Tibial nerve (tissue), 4 donors: ENCODE measurements at regions not wholly inside any gene's neighbourhood (a gene's known extent, or its start where the extent isn't known, plus 50 kb on each side); places are given as distances from the start of the nearest gene placed in this dataset.
"Not testable (repeated sequence)": the region's sequence is repeated elsewhere in the genome, so short reads cannot be mapped to it uniquely, and the experiment has no call there.

ENCODE experiments used
- DNase-seq, 2 donors: peaks; one replicate each; pipeline ENCODE4 v3.0.0-alpha.2; 2019; ENCODE audit warnings: low spot score in 2 of 2
- H3K27ac ChIP-seq, 4 donors: fragments of 200-600 bp; sonication (generic) in 3 of 4; one replicate each; pipeline ENCODE4 v1.5.1; 2017 to 2019; ENCODE audit warnings: mild to moderate bottlenecking in 1 of 4
- H3K27me3 ChIP-seq, 2 donors: fragments of 200-600 bp; sonication (generic) in 1 of 2; one replicate each; pipeline versions ENCODE4 v1.5.1 to v1.6.0; 2017 to 2019
- H3K36me3 ChIP-seq, 3 donors: fragments of 200-600 bp; sonication (generic); one replicate each; pipeline ENCODE4 v1.5.1; 2018 to 2019
- H3K4me1 ChIP-seq, 4 donors: fragments of 200-600 bp; sonication (generic) in 3 of 4; one replicate each; pipeline ENCODE4 v1.5.1; 2017 to 2019
- H3K4me3 ChIP-seq, 4 donors: fragments of 200-600 bp; sonication (generic) in 3 of 4; one replicate each; pipeline ENCODE4 v1.5.1; 2017 to 2019; ENCODE audit warnings: mild to moderate bottlenecking in 1 of 4, moderate library complexity in 1 of 4
- H3K9me3 ChIP-seq, 4 donors: fragments of 200-600 bp; sonication (generic) in 3 of 4; one replicate each; pipeline ENCODE4 v1.5.1; 2017 to 2019
- CTCF ChIP-seq, 5 experiments: fragments of 200-600 bp in 3 of 5; fragments of 450-650 bp in 2 of 5; sonication (generic) in 3 of 5; IDR thresholded peaks; one replicate each; pipeline ENCODE4 v1.5.1; 2016 to 2019; ENCODE audit warnings: antibody characterized with exemption in 5 of 5, mild to moderate bottlenecking in 3 of 5, moderate library complexity in 2 of 5
- EP300 ChIP-seq, 2 donors: sonication (generic); formaldehyde crosslinking; IDR thresholded peaks; one replicate each; pipeline ENCODE4 v1.6.1; 2017; ENCODE audit warnings: antibody characterized with exemption in 2 of 2, mild to moderate bottlenecking in 1 of 2
- POLR2A ChIP-seq, 2 donors: fragments of 450-650 bp; IDR thresholded peaks; one replicate each; pipeline ENCODE4 v1.6.1; 2017; ENCODE audit warnings: antibody characterized with exemption in 2 of 2, mild to moderate bottlenecking in 2 of 2, moderate library complexity in 2 of 2
- WGBS, 2 donors: methylation state at CpG; one replicate each; pipeline ENCODE4 v1.1.5; 2018; 5-methylcytosine and 5-hydroxymethylcytosine counted together

DNA sequence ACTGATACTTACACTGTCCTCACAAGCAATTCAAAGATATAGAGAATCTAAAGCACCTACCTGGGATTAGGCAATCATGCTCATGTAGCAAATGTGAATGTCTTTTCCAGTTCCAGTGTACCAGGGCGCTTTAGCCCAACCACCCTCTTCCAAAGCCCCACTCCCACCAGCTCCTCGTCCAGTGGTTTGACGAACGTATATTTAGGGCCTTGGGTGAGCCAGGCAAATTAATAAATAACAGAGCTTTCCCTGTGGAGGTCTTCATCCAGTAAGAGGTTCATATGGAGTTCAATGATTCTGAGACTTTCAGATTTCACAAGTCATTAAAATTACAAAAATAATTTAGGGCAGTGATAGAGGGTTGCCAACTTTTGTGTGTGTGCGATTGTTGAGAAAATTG lies 162.3 kb upstream of the C2CD4B start:
- no peaks in the 10 kb centered on the region for H3K36me3 ChIP-seq
- no peak overlapping the region for H3K4me3 ChIP-seq
- peaks cover 0 to 5% (median 0%) of the 10 kb centered on the region in 4 donors for H3K4me1 ChIP-seq
- no peak for DNase-seq
- no peak overlapping the region for H3K27ac ChIP-seq
- WGBS, 2 donors = 66 to 83% methylated on average over 5 of the region's 5 CpGs
- TF ChIP-seq EP300 (IDR thresholded peaks at IDR 0.05) = no peak
- no peak for TF ChIP-seq CTCF (IDR thresholded peaks at IDR 0.05)
- no peak for TF ChIP-seq POLR2A (IDR thresholded peaks at IDR 0.05)
- H3K9me3 ChIP-seq = no peaks in the 10 kb centered on the region
- no peaks in the 10 kb centered on the region for H3K27me3 ChIP-seq

GRCh38 chr15:62332472-62332871 lies 167.4 kb upstream of the C2CD4B start:
- not testable (repeated sequence) for H3K4me1 ChIP-seq, H3K4me3 ChIP-seq, H3K9me3 ChIP-seq, H3K27ac ChIP-seq, H3K36me3 ChIP-seq, H3K27me3 ChIP-seq, DNase-seq
- no CpG with 5 or more reads among the region's 29 CpGs for WGBS, 2 donors

DNA sequence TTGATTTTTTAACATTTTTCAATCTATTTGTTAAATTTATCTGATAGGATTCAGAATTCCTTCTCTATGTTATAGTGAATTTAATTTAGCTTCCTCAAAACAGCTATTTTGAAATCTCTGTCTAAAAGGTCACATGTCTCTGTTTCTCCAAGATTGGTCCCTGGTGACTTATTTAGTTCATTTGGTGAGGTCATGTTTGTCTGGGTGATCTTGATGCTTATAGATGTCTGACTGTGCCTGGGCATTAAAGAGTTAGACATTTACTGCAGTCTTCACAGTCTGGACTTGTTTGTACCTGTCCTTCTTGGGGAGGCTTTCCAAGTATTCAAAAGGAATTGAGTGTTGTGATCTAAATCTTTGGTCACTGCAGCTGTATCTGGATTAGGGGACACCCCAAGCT lies 169.5 kb upstream of the C2CD4B start:
- TF ChIP-seq CTCF (IDR thresholded peaks at IDR 0.05) (no peak), POLR2A (IDR thresholded peaks at IDR 0.05) (no peak), EP300 (IDR thresholded peaks at IDR 0.05) (no peak)
- no peak overlapping the region for H3K27ac ChIP-seq

DNA sequence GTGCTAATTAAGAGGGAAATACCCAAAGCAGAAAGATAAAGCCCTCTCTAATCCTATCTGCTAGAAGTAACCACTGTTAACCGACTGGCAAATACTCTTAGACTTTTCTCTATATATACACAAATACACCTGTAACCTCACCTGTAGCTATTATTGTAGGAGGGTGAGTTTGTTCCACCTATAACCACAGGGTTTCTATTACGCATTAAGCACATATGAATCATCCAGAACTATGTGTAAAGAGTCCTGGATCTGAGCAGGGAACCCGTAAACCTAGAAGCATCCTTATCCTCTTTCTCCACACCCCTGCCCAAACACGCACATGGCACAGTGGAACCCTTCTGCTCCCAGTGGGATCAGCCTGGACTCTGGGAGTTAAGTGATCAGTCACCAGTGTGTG lies 172.8 kb upstream of the C2CD4B start:
- H3K4me3 ChIP-seq = no peak overlapping the region
- no peaks in the 10 kb centered on the region for H3K9me3 ChIP-seq
- TF ChIP-seq EP300 (IDR thresholded peaks at IDR 0.05) (no peak), CTCF (IDR thresholded peaks at IDR 0.05) (no peak), POLR2A (IDR thresholded peaks at IDR 0.05) (no peak)
- no peaks in the 10 kb centered on the region for H3K36me3 ChIP-seq
- WGBS, 2 donors = 84 to 93% methylated on average over 4 of the region's 4 CpGs
- H3K27me3 ChIP-seq = no peaks in the 10 kb centered on the region
- DNase-seq = no peak
- H3K4me1 ChIP-seq = no peaks in the 10 kb centered on the region
- H3K27ac ChIP-seq = no peak overlapping the region

More for the DNA sequence above, 169.5 kb upstream of the C2CD4B start:
- no peaks in the 10 kb centered on the region for H3K4me1 ChIP-seq
- no peak overlapping the region for H3K4me3 ChIP-seq
- H3K36me3 ChIP-seq = no peaks in the 10 kb centered on the region
- H3K27me3 ChIP-seq = no peaks in the 10 kb centered on the region
- no peaks in the 10 kb centered on the region for H3K9me3 ChIP-seq
- no peak for DNase-seq

DNA sequence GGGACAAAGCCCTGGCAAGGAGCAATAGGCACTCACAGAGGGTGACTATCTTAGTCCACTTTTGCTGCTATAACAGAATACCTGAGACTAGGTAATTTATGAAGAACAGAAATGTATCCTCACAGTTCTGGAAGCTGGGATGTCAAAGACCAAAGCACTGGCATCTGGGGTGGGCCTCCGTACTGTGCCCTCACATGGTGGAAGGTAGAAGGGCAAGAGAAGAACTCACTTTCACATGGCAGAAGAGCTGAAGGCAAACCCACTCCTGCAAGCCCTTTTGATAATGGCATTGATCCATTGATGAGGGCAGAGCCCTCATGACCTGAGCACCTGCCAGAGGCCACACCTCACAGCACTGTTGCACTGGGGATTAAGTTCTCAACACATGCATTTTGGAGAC lies 173.4 kb upstream of the C2CD4B start:
- no peak for TF ChIP-seq POLR2A (IDR thresholded peaks at IDR 0.05)
- TF ChIP-seq EP300 (IDR thresholded peaks at IDR 0.05) = no peak
- TF ChIP-seq CTCF (IDR thresholded peaks at IDR 0.05) = no peak
- Histone ChIP-seq H3K4me3 (no peak overlapping the region), H3K27ac (no peak overlapping the region), H3K27me3 (no peaks in the 10 kb centered on the region), H3K4me1 (no peaks in the 10 kb centered on the region), H3K9me3 (no peaks in the 10 kb centered on the region), H3K36me3 (no peaks in the 10 kb centered on the region)
- WGBS, 2 donors = 82 to 89% methylated on average over 1 of the region's 1 CpG
- DNase-seq = no peak

GRCh38 chr15:62342959-62343358 lies 177.9 kb upstream of the C2CD4B start:
- DNase-seq = no peak
- Histone ChIP-seq H3K4me3 (no peak overlapping the region), H3K4me1 (no peaks in the 10 kb centered on the region), H3K9me3 (no peaks in the 10 kb centered on the region), H3K36me3 (no peaks in the 10 kb centered on the region), H3K27ac (no peak overlapping the region), H3K27me3 (no peaks in the 10 kb centered on the region)
- 88 to 94% methylated on average over 4 to 7 of the region's 9 CpGs for WGBS, 2 donors
- TF ChIP-seq CTCF (IDR thresholded peaks at IDR 0.05) (no peak), POLR2A (IDR thresholded peaks at IDR 0.05) (no peak), EP300 (IDR thresholded peaks at IDR 0.05) (no peak)
